Fibroblast of gingiva (primary cell): ENCODE measurements at regions not wholly inside any gene's neighbourhood (a gene's known extent, or its start where the extent isn't known, plus 50 kb on each side); places are given as distances from the start of the nearest gene placed in this dataset.

ENCODE experiments used
- DNase-seq: peaks from one replicate; pipeline ENCODE4 v3.0.0-alpha.2; 2011; ENCODE audit warnings: low read depth

- no peak for DNase-seq
These were observed 336.4 kb upstream of the E2F7 start for GRCh38 chr12:77401770-77402081.

GRCh38 chr12:77401064-77401769 lies 335.8 kb upstream of the E2F7 start:
- DNase-seq: no peak

GRCh38 chr12:77392467-77393088 lies 327.2 kb upstream of the E2F7 start:
- DNase-seq: no peak

GRCh38 chr12:77388445-77389265 lies 323.3 kb upstream of the E2F7 start:
- no peak for DNase-seq

GRCh38 chr12:77387671-77388070 lies 322.3 kb upstream of the E2F7 start:
- no peak for DNase-seq

GRCh38 chr12:77387214-77387613 lies 321.8 kb upstream of the E2F7 start:
- DNase-seq: no peak

- DNase-seq: no peak
These were observed 319.6 kb upstream of the E2F7 start for GRCh38 chr12:77384941-77385340.

- peak; percentile 59 for DNase-seq
These were observed 316.9 kb upstream of the E2F7 start for GRCh38 chr12:77382096-77382742.

- DNase-seq: no peak
These were observed 312.3 kb upstream of the E2F7 start for GRCh38 chr12:77377622-77378021.

- DNase-seq: peak; percentile 45
These were observed 311.7 kb upstream of the E2F7 start for GRCh38 chr12:77377116-77377515.

GRCh38 chr12:77374673-77375072 lies 309.3 kb upstream of the E2F7 start:
- DNase-seq: no peak

GRCh38 chr12:77372494-77372893 lies 307.1 kb upstream of the E2F7 start:
- DNase-seq: no peak

- DNase-seq: no peak
These were observed 306.7 kb upstream of the E2F7 start for GRCh38 chr12:77372026-77372425.

- DNase-seq: no peak
These were observed 303.0 kb upstream of the E2F7 start for GRCh38 chr12:77368379-77368778.

- no peak for DNase-seq
These were observed 301.2 kb upstream of the E2F7 start for GRCh38 chr12:77366616-77367015.

- no peak for DNase-seq
These were observed 299.0 kb upstream of the E2F7 start for GRCh38 chr12:77364400-77364799.

GRCh38 chr12:77362509-77363210 lies 297.3 kb upstream of the E2F7 start:
- DNase-seq: no peak

- no peak for DNase-seq
These were observed 292.3 kb upstream of the E2F7 start for GRCh38 chr12:77357655-77358054.

- DNase-seq: no peak
These were observed 289.5 kb upstream of the E2F7 start for GRCh38 chr12:77354766-77355362.

GRCh38 chr12:77352946-77353345 lies 287.6 kb upstream of the E2F7 start:
- DNase-seq: no peak

GRCh38 chr12:77351860-77352259 lies 286.5 kb upstream of the E2F7 start:
- DNase-seq: no peak
